PC-9 (cell line): ENCODE measurements at regions not wholly inside any gene's neighbourhood (a gene's known extent, or its start where the extent isn't known, plus 50 kb on each side); places are given as distances from the start of the nearest gene placed in this dataset.

Experiments used
- BruUV-seq: library from RNA; stranded (reverse); fragments of 400-500 nt; replicated peaks from 2 replicates; lab custom pipeline; 2021; lab: Mats Ljungman, UMichigan
- CTCF ChIA-PET: fragments of 300-600 bp; sonication (Branson Sonifier 250); formaldehyde crosslinking; loops from one replicate; lab custom pipeline; 2022; ENCODE audit warnings: antibody characterized with exemption; lab: Charles Lee
- POLR2A ChIA-PET: fragments of 300-600 bp; sonication (Branson Sonifier 250); formaldehyde crosslinking; loops from one replicate; lab custom pipeline; 2022; ENCODE audit warnings: antibody characterized with exemption; ENCODE audit not compliant: unreplicated experiment; lab: Charles Lee
- DNase-seq, 2 experiments: peaks; one replicate each; pipeline versions ENCODE4 v3.0.0 to v3.0.0-alpha.2; 2015 to 2022; ENCODE audit warnings: mixed read lengths in 1 of 2
- H2AFZ ChIP-seq: fragments of 200-600 bp; sonication (generic); 2 replicates; pipeline ENCODE4 v1.8.1; 2017; ENCODE audit warnings: antibody characterized with exemption
- H3F3A ChIP-seq: fragments of 200-600 bp; sonication (generic); 2 replicates; pipeline ENCODE4 v1.8.1; 2017; ENCODE audit warnings: antibody characterized with exemption, mild to moderate bottlenecking, low read depth; ENCODE audit not compliant: insufficient read depth
- H3K27ac ChIP-seq: fragments of 200-600 bp; sonication (generic); 2 replicates; pipeline ENCODE4 v1.6.1; 2016; ENCODE audit warnings: mixed run types
- H3K27me3 ChIP-seq: fragments of 200-600 bp; sonication (generic); 2 replicates; pipeline ENCODE4 v1.6.1; 2016; ENCODE audit warnings: low read depth, mixed run types; ENCODE audit not compliant: insufficient read depth
- H3K36me3 ChIP-seq: fragments of 200-600 bp; sonication (generic); 2 replicates; pipeline ENCODE4 v1.6.1; 2016; ENCODE audit warnings: low read depth, mixed run types
- H3K4me1 ChIP-seq: fragments of 200-600 bp; sonication (generic); replicated peaks from 2 replicates; pipeline ENCODE4 v1.6.1; 2016; ENCODE audit warnings: mixed run types; ENCODE audit not compliant: insufficient read depth
- H3K4me2 ChIP-seq: fragments of 200-600 bp; sonication (generic); 2 replicates; pipeline ENCODE4 v1.6.1; 2017; ENCODE audit warnings: mixed run types
- H3K4me3 ChIP-seq: fragments of 200-600 bp; sonication (generic); 2 replicates; pipeline ENCODE4 v1.6.1; 2016; ENCODE audit warnings: mixed run types
- H3K79me2 ChIP-seq: fragments of 200-600 bp; sonication (generic); 2 replicates; pipeline ENCODE4 v1.6.1; 2017; ENCODE audit warnings: low read depth, mixed run types
- H3K9me2 ChIP-seq: fragments of 200-600 bp; sonication (generic); 2 replicates; pipeline ENCODE4 v1.8.1; 2017; ENCODE audit warnings: mild to moderate bottlenecking; ENCODE audit not compliant: insufficient read depth
- H3K9me3 ChIP-seq: fragments of 200-600 bp; sonication (generic); 2 replicates; pipeline ENCODE4 v1.8.1; 2016; ENCODE audit warnings: low read depth; ENCODE audit not compliant: insufficient read depth
- H4K20me1 ChIP-seq: fragments of 200-600 bp; sonication (generic); 2 replicates; pipeline ENCODE4 v1.8.1; 2017; ENCODE audit not compliant: insufficient read depth
- EZH2 ChIP-seq: fragments of 200-600 bp; sonication (generic); IDR thresholded peaks from 2 replicates; pipeline ENCODE4 v1.8.0; 2017; ENCODE audit warnings: antibody characterized with exemption, low read depth
- intact Hi-C: fragments of 100-400 bp; cut with micrococcal nuclease; formaldehyde crosslinking; loops from one replicate; pipeline ENCODE4 v1.10.0; 2022; ENCODE audit not compliant: unreplicated experiment
- TF ChIP-seq, protein P1 (sequence below): fragments of 200-600 bp; sonication (generic); conservative IDR thresholded peaks from 2 replicates; pipeline ENCODE4 v1.6.1; 2017; ENCODE audit warnings: mixed run types, antibody characterized with exemption, mild to moderate bottlenecking, moderate library complexity

DNA sequence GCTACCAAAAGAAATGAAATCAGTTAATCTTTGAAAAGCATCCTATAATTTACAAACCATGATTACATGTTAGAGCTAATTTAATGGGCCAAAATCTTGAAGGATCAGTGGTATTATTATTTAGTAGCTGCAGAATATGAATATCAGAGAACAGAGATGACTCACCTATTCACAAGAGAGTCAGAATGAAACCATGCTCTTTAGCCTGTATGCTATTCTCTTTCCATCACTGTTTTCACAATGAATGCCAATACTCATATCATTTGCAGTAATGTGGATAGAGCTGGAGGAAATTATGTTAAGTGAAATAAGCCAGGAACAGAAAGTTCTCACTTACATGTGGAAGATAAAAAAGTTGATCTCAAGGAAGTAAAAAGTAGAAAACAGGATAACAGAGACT, 414.1 kb downstream of the CENPC start:
- no peak overlapping the region for H3K27ac ChIP-seq
- H2AFZ ChIP-seq = no peak overlapping the region
- H3K36me3 ChIP-seq = no peaks in the 10 kb centered on the region
- ChIA-PET POLR2A (no interaction called here), CTCF (no interaction called here)
- H3K79me2 ChIP-seq = no peaks in the 10 kb centered on the region
- DNase-seq = no peak
- H3F3A ChIP-seq = no peaks in the 10 kb centered on the region
- no peaks in the 10 kb centered on the region for H3K9me2 ChIP-seq
- no peaks in the 10 kb centered on the region for H3K4me1 ChIP-seq
- H3K4me3 ChIP-seq = no peak overlapping the region
- no peaks in the 10 kb centered on the region for H4K20me1 ChIP-seq
- no peak overlapping the region for H3K4me2 ChIP-seq
- H3K9me3 ChIP-seq = no peaks in the 10 kb centered on the region
- TF ChIP-seq, protein P1, sequence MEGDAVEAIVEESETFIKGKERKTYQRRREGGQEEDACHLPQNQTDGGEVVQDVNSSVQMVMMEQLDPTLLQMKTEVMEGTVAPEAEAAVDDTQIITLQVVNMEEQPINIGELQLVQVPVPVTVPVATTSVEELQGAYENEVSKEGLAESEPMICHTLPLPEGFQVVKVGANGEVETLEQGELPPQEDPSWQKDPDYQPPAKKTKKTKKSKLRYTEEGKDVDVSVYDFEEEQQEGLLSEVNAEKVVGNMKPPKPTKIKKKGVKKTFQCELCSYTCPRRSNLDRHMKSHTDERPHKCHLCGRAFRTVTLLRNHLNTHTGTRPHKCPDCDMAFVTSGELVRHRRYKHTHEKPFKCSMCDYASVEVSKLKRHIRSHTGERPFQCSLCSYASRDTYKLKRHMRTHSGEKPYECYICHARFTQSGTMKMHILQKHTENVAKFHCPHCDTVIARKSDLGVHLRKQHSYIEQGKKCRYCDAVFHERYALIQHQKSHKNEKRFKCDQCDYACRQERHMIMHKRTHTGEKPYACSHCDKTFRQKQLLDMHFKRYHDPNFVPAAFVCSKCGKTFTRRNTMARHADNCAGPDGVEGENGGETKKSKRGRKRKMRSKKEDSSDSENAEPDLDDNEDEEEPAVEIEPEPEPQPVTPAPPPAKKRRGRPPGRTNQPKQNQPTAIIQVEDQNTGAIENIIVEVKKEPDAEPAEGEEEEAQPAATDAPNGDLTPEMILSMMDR = no peak
- TF ChIP-seq EZH2 = no peak
- H3K27me3 ChIP-seq = no peaks in the 10 kb centered on the region
- intact Hi-C loops = no loop called here
- no TSS peak for BruUV-seq

- intact Hi-C loops = no loop called here
- BruUV-seq = no TSS peak
- no peaks in the 10 kb centered on the region for H3K9me2 ChIP-seq
- H3K4me2 ChIP-seq = no peak overlapping the region
- CTCF ChIA-PET = no interaction called here
- no peaks in the 10 kb centered on the region for H4K20me1 ChIP-seq
- no peaks in the 10 kb centered on the region for H3K9me3 ChIP-seq
- no peaks in the 10 kb centered on the region for H3F3A ChIP-seq
- H3K36me3 ChIP-seq = no peaks in the 10 kb centered on the region
- H3K79me2 ChIP-seq = no peaks in the 10 kb centered on the region
- H2AFZ ChIP-seq = no peak overlapping the region
- H3K27me3 ChIP-seq = no peaks in the 10 kb centered on the region
- no peak for DNase-seq
- no peak overlapping the region for H3K4me3 ChIP-seq
- H3K4me1 ChIP-seq = no peaks in the 10 kb centered on the region
- H3K27ac ChIP-seq = no peak overlapping the region
- TF ChIP-seq EZH2 = no peak
- TF ChIP-seq, protein P1 = no peak
- POLR2A ChIA-PET = no interaction called here
Measured at GRCh38 chr4:67130411-67130810, 414.9 kb downstream of the CENPC start.

- CTCF ChIA-PET = no interaction called here
- H3K36me3 ChIP-seq = no peaks in the 10 kb centered on the region
Measured at GRCh38 chr4:67126570-67126969, 418.7 kb downstream of the CENPC start.

More at GRCh38 chr4:67126570-67126969, 418.7 kb downstream of the CENPC start:
- TF ChIP-seq, protein P1 = no peak
- TF ChIP-seq EZH2 = no peak
- no peaks in the 10 kb centered on the region for H3K9me2 ChIP-seq
- no peak overlapping the region for H2AFZ ChIP-seq
- POLR2A ChIA-PET = no interaction called here
- no peaks in the 10 kb centered on the region for H3K79me2 ChIP-seq
- H3K4me3 ChIP-seq = no peak overlapping the region
- no peaks in the 10 kb centered on the region for H3K27me3 ChIP-seq
- H3K4me1 ChIP-seq = no peaks in the 10 kb centered on the region
- H4K20me1 ChIP-seq = no peaks in the 10 kb centered on the region
- no TSS peak for BruUV-seq
- intact Hi-C loops = no loop called here
- no peak overlapping the region for H3K27ac ChIP-seq
- no peak overlapping the region for H3K4me2 ChIP-seq
- H3K9me3 ChIP-seq = no peaks in the 10 kb centered on the region
- no peak for DNase-seq
- no peaks in the 10 kb centered on the region for H3F3A ChIP-seq
